ENCODE measurements at regions not wholly inside any gene's neighbourhood (a gene's known extent, or its start where the extent isn't known, plus 50 kb on each side); places are given as distances from the start of the nearest gene placed in this dataset.

DNA sequence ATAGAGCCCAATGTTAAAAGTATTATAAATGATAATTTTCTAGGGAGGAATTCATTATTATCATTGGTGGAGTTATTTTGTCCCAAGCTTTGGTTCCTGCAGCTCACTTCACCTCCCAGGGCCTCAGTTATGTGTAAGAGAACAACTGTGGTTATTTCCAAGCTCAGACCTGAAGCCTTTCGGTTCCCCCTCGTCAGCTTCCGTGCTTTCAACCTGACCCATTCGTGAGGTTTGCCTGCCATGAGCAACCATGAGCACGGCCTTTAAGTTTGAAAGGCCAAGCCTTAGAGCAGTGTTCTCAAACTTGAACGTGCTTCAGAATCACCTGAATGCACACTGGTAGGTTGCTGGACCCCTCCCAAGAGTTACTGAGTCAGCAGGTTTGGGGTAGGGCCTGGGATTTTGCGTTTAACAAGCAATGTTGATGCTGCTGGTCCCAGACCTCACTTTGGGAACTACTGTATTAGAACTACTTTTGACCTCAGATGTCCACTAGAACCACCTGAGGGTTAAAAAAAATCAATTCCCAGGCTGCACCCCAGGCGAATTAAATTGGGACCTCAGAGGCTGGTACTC lies 133.0 kb upstream of the PRMT8 start:
- Histone ChIP-seq H3K36me3 (ENCODE audit: control insufficient read depth, insufficient read depth, low read length) (no peaks in the 10 kb centered on the region), H3K27me3 (ENCODE audit: control insufficient read depth, insufficient read depth, low read length) (peaks cover 6% of the 10 kb centered on the region), H3K4me3 (ENCODE audit: low read depth, low read length) (no peak overlapping the region)
- TF ChIP-seq, protein P1, sequence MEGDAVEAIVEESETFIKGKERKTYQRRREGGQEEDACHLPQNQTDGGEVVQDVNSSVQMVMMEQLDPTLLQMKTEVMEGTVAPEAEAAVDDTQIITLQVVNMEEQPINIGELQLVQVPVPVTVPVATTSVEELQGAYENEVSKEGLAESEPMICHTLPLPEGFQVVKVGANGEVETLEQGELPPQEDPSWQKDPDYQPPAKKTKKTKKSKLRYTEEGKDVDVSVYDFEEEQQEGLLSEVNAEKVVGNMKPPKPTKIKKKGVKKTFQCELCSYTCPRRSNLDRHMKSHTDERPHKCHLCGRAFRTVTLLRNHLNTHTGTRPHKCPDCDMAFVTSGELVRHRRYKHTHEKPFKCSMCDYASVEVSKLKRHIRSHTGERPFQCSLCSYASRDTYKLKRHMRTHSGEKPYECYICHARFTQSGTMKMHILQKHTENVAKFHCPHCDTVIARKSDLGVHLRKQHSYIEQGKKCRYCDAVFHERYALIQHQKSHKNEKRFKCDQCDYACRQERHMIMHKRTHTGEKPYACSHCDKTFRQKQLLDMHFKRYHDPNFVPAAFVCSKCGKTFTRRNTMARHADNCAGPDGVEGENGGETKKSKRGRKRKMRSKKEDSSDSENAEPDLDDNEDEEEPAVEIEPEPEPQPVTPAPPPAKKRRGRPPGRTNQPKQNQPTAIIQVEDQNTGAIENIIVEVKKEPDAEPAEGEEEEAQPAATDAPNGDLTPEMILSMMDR (IDR thresholded peaks at IDR 0.05; ENCODE audit: insufficient read depth, low read length, poor library complexity, severe bottlenecking): no peak
- DNase-seq (ENCODE audit: low read depth): no peak

DNA sequence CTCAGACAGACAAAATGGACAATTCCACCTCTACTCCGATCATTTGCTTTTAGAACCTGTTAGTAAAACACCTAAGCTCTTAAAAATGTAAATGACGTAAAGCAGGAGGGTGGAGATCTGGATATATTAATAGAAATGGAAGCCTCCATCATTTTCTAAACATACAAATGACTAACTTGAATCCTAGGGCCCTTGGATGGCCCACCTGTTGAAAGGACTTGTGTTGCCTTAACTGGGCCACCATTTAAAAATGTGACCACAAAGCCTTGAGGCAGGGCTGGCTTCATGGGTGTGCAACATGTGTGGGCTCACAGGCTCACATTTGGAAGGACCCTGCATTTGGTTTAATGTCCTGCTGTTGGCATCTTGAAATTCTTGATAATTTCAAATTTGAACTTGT lies 131.5 kb upstream of the PRMT8 start:
- H3K27me3 ChIP-seq (ENCODE audit: control insufficient read depth, insufficient read depth, low read length): peaks cover 15% of the 10 kb centered on the region
- no peak for DNase-seq (ENCODE audit: low read depth)
- no peak overlapping the region for H3K4me3 ChIP-seq (ENCODE audit: low read depth, low read length)
- H3K36me3 ChIP-seq (ENCODE audit: control insufficient read depth, insufficient read depth, low read length): no peaks in the 10 kb centered on the region
- TF ChIP-seq, protein P1 (IDR thresholded peaks at IDR 0.05; ENCODE audit: insufficient read depth, low read length, poor library complexity, severe bottlenecking): no peak

DNA sequence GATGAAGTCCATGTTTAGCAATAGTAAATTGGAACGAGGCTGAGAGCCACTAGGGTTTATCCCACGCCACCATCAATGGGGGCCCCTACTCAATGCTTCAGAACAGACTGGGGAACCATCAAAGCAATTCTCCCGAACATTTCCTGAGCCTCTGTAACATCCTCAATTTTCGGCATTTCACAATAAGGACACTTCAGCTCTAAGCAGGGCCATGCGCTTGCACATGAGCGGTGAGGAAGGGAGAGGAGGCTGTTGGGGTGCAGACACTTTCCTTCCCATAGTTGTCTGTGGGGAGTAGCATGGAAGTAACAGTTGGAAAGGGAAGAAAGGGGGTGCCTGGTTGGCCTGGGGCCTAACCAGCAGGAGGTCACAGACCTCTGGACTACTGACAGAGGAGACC lies 129.9 kb upstream of the PRMT8 start:
- TF ChIP-seq, protein P1 (IDR thresholded peaks at IDR 0.05; ENCODE audit: insufficient read depth, low read length, poor library complexity, severe bottlenecking): no peak
- Histone ChIP-seq H3K36me3 (ENCODE audit: control insufficient read depth, insufficient read depth, low read length) (no peaks in the 10 kb centered on the region), H3K4me3 (ENCODE audit: low read depth, low read length) (no peak overlapping the region), H3K27me3 (ENCODE audit: control insufficient read depth, insufficient read depth, low read length) (peaks cover 25% of the 10 kb centered on the region)
- DNase-seq (ENCODE audit: low read depth): no peak

DNA sequence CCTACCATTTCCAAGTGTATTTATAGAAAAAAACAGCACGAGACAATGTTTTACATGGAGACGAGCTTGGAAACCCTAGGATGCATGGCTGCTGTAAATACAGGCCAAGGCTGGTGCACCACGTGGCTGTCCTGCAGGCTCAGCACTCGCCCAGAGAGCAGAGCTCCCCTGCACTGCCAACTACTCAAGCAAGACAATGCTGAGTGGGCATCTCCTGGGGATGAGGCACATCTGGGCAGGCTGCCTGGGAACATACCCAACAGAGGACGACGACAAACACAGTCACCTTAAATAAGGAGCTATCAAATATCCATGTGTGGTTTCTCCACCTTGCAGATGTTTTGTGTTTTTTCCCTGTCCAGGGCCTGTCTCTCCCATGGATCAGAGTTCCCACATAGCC lies 128.3 kb upstream of the PRMT8 start:
- TF ChIP-seq, protein P1 (IDR thresholded peaks at IDR 0.05; ENCODE audit: insufficient read depth, low read length, poor library complexity, severe bottlenecking): no peak
- H3K4me3 ChIP-seq (ENCODE audit: low read depth, low read length): no peak overlapping the region
- no peak for DNase-seq (ENCODE audit: low read depth)
- peaks cover 39% of the 10 kb centered on the region for H3K27me3 ChIP-seq (ENCODE audit: control insufficient read depth, insufficient read depth, low read length)
- H3K36me3 ChIP-seq (ENCODE audit: control insufficient read depth, insufficient read depth, low read length): no peaks in the 10 kb centered on the region

DNA sequence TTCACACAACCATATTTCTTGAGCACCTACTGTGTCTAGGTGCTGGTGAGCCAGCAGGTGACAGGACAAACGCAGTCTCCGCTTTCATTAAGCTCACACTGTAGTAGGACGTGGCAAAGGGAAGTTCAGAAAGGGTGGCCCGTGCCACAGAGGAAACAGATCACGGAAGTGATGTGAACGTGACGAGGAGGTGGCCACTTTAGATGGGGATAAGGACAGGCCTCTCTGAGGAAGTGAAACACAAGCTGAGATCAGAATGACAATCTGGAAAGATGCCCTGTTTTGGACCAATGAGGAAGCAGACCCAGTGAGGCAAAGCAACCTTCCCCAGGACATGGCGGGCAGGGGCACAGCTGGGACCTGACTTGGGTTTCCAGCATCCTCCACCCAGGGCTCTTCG lies 127.4 kb upstream of the PRMT8 start:
- no peak for DNase-seq (ENCODE audit: low read depth)
- Histone ChIP-seq H3K4me3 (ENCODE audit: low read depth, low read length) (no peak overlapping the region), H3K36me3 (ENCODE audit: control insufficient read depth, insufficient read depth, low read length) (no peaks in the 10 kb centered on the region), H3K27me3 (ENCODE audit: control insufficient read depth, insufficient read depth, low read length) (peaks cover 43% of the 10 kb centered on the region)
- TF ChIP-seq, protein P1 (IDR thresholded peaks at IDR 0.05; ENCODE audit: insufficient read depth, low read length, poor library complexity, severe bottlenecking): no peak

DNA sequence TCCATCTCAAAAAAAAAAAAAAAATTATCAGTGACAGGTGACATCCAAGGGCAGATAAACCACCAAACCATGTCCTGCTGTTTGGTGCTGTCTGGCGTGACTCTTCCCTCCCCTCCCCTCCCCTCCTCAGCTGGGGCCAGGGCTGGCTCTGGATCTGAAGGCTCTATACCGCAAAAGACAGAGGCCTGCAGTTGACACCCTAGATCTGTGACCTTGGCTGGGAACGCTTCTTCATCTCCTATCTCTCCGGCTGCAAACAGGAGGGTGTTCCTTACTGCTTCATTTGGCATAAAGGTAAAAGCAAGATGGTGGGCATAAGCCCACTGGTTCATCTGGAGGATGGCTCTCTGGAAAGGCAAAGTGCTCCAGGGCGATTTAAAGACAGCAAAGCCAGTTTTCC lies 126.8 kb upstream of the PRMT8 start:
- TF ChIP-seq, protein P1 (IDR thresholded peaks at IDR 0.05; ENCODE audit: insufficient read depth, low read length, poor library complexity, severe bottlenecking): no peak
- Histone ChIP-seq H3K27me3 (ENCODE audit: control insufficient read depth, insufficient read depth, low read length) (peaks cover 43% of the 10 kb centered on the region), H3K4me3 (ENCODE audit: low read depth, low read length) (no peak overlapping the region), H3K36me3 (ENCODE audit: control insufficient read depth, insufficient read depth, low read length) (no peaks in the 10 kb centered on the region)
- DNase-seq (ENCODE audit: low read depth): no peak

Measured in kidney epithelial cell (primary cell).